ENCODE measurements at regions not wholly inside any gene's neighbourhood (a gene's known extent, or its start where the extent isn't known, plus 50 kb on each side); places are given as distances from the start of the nearest gene placed in this dataset.

DNA sequence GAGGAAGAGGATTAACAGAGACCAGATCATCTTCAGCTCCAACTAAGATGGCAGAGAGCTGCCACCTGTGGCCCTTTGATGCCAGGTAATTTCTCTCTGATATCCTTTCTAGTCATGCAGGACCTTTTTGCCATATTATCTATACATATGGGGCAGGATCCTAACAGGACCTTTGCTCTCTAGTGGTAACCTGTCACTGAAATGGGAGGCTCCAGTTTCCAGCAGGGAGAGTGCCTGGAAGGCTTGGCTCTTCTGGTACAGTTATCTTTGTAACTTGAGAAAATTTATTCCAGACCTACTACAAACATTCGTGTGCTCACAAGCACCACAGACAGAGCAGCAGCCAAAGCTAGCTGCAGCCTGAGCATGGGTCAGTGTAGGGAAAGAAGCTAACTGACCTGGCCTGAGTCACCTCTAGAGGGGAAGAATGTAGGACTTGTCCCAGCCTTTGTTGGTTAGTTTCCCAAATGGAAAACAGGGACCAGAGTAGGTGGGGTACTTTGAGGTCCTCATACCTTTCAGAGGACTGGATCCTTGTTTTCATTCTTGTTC is 86.5 kb upstream of the MACF1 start:
- TF ChIP-seq, protein P1, sequence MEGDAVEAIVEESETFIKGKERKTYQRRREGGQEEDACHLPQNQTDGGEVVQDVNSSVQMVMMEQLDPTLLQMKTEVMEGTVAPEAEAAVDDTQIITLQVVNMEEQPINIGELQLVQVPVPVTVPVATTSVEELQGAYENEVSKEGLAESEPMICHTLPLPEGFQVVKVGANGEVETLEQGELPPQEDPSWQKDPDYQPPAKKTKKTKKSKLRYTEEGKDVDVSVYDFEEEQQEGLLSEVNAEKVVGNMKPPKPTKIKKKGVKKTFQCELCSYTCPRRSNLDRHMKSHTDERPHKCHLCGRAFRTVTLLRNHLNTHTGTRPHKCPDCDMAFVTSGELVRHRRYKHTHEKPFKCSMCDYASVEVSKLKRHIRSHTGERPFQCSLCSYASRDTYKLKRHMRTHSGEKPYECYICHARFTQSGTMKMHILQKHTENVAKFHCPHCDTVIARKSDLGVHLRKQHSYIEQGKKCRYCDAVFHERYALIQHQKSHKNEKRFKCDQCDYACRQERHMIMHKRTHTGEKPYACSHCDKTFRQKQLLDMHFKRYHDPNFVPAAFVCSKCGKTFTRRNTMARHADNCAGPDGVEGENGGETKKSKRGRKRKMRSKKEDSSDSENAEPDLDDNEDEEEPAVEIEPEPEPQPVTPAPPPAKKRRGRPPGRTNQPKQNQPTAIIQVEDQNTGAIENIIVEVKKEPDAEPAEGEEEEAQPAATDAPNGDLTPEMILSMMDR (conservative IDR thresholded peaks at IDR 0.05) = no peak
- H3K27ac Mint-ChIP-seq (ENCODE audit: unreplicated experiment) = no peak overlapping the region
- H3K4me1 Mint-ChIP-seq = peaks cover 10% of the 10 kb centered on the region
- H3K36me3 Mint-ChIP-seq (ENCODE audit: low read depth) = peaks cover 7% of the 10 kb centered on the region
- no peak overlapping the region for H3K4me3 Mint-ChIP-seq
- no peaks in the 10 kb centered on the region for H3K27me3 Mint-ChIP-seq (ENCODE audit: low read depth)
- no peaks in the 10 kb centered on the region for H3K9me3 Mint-ChIP-seq
- DNase-seq (ENCODE audit: low read depth, low spot score) = no peak

DNA sequence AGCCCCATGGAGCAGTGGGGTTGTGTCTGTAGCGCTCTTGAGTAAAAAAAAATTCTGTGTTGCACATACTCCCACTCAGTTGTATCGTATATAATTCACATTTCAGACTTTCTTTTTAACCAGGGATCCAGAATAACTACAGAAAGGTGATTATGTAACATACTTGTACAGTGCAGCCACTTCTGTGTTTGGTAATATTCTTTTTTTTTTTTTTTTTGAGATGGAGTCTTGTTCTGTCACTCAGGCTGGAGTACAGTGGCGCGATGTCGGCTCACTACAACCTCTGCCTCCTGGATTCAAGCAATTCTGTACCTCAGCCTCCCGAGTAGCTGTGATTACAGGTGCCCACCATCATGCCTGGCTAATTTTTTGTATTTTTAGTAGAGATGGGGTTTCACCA is 82.4 kb upstream of the MACF1 start:
- TF ChIP-seq, protein P1 (conservative IDR thresholded peaks at IDR 0.05) = no peak
- DNase-seq (ENCODE audit: low read depth, low spot score) = no peak
- no peak overlapping the region for H3K27ac Mint-ChIP-seq (ENCODE audit: unreplicated experiment)
- H3K9me3 Mint-ChIP-seq = no peaks in the 10 kb centered on the region
- no peaks in the 10 kb centered on the region for H3K27me3 Mint-ChIP-seq (ENCODE audit: low read depth)
- H3K4me3 Mint-ChIP-seq = no peak overlapping the region
- peaks cover 3% of the 10 kb centered on the region for H3K36me3 Mint-ChIP-seq (ENCODE audit: low read depth)
- peaks cover 9% of the 10 kb centered on the region for H3K4me1 Mint-ChIP-seq

DNA sequence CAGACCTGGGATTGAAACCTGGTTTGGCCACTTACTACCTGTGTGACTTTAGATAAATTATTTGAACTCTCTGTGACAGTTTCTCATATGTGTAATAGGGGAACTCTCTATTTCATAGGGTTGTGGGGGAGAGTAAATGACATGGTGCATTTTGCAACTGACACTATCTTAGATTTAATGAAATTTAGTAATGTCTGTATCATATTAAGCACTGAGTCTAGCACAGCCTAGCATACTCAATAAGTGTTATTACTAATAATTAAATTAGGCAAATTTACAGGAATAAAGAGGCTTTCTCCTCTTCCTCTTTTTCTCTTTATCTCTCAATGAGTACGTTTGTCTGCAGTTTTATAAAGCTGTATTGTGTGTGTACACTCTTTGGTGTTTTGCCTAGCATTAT is 80.2 kb upstream of the MACF1 start:
- H3K9me3 Mint-ChIP-seq = no peaks in the 10 kb centered on the region
- no peak for DNase-seq (ENCODE audit: low read depth, low spot score)
- peaks cover 18% of the 10 kb centered on the region for H3K4me1 Mint-ChIP-seq
- H3K4me3 Mint-ChIP-seq = no peak overlapping the region
- H3K36me3 Mint-ChIP-seq (ENCODE audit: low read depth) = peaks cover 3% of the 10 kb centered on the region
- no peaks in the 10 kb centered on the region for H3K27me3 Mint-ChIP-seq (ENCODE audit: low read depth)
- H3K27ac Mint-ChIP-seq (ENCODE audit: unreplicated experiment) = no peak overlapping the region
- TF ChIP-seq, protein P1 (conservative IDR thresholded peaks at IDR 0.05) = no peak

DNA sequence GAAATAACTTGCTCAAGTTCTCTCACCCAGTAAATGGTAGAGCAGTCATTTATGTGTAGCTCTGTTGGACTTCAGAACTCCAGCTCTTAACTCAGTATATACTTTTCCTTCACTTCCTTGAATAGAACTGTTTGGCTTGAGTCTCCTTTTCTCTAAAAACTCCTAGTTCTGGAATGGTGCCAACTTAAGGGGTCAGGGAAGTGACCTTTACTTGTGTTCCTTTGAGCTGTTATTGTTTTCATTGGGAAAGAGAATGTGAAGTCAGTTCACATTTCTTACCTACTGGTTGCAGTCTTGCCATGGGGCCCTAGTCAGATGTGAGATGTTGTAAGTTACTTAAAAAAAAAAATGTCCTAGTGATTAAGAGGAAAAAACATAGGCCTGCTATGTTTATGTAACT is 77.0 kb upstream of the MACF1 start:
- H3K27ac Mint-ChIP-seq (ENCODE audit: unreplicated experiment) = no peak overlapping the region
- no peaks in the 10 kb centered on the region for H3K27me3 Mint-ChIP-seq (ENCODE audit: low read depth)
- TF ChIP-seq, protein P1 (conservative IDR thresholded peaks at IDR 0.05) = no peak
- H3K36me3 Mint-ChIP-seq (ENCODE audit: low read depth) = peaks cover under 1% of the 10 kb centered on the region
- no peak for DNase-seq (ENCODE audit: low read depth, low spot score)
- H3K4me3 Mint-ChIP-seq = no peak overlapping the region
- H3K4me1 Mint-ChIP-seq = peaks cover 41% of the 10 kb centered on the region
- no peaks in the 10 kb centered on the region for H3K9me3 Mint-ChIP-seq

DNA sequence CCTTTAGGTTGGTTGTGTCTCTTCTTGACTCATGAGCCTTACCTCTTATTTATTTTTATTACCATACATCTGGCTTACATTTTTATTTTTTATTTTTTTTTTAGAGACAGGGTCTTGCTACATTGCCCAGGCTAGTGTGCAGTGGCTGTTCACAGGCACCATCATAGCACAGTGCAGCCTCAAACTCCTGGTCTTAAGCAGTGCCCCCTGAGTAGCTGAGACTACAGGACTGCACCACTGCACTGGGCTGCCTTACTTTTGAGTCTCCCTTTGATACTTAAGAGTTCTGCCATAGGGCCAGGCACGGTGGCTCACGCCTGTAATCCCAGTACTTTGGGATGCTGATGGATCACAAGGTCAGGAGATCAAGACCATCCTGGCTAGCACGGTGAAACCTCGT is 76.4 kb upstream of the MACF1 start:
- Mint-ChIP-seq H3K4me3 (no peak overlapping the region), H3K9me3 (no peaks in the 10 kb centered on the region), H3K4me1 (peaks cover 47% of the 10 kb centered on the region), H3K27ac (ENCODE audit: unreplicated experiment) (no peak overlapping the region), H3K36me3 (ENCODE audit: low read depth) (no peaks in the 10 kb centered on the region), H3K27me3 (ENCODE audit: low read depth) (no peaks in the 10 kb centered on the region)
- TF ChIP-seq, protein P1 (conservative IDR thresholded peaks at IDR 0.05) = no peak
- no peak for DNase-seq (ENCODE audit: low read depth, low spot score)

DNA sequence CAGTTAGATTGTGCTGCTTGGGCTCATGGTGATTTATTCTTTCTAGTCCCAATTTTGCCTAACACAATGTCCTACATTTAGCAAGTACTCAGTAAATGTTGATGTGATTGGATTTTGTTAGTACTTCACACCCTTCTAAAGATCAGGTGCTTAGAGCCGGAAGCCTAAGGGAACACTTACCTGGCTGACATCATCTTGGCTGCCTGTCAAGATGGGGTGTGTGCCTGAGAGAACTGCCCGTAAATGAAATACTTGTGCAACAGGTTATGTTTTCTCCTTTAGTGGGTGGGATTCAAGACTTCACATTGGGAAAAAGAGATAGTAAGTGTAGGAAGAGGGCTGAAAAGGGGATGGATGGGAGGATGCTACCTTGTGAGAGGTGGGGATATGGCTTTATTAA is 75.5 kb upstream of the MACF1 start:
- no peak overlapping the region for H3K4me3 Mint-ChIP-seq
- peaks cover 54% of the 10 kb centered on the region for H3K4me1 Mint-ChIP-seq
- H3K27me3 Mint-ChIP-seq (ENCODE audit: low read depth) = no peaks in the 10 kb centered on the region
- no peaks in the 10 kb centered on the region for H3K9me3 Mint-ChIP-seq
- TF ChIP-seq, protein P1 (conservative IDR thresholded peaks at IDR 0.05) = no peak
- no peak overlapping the region for H3K27ac Mint-ChIP-seq (ENCODE audit: unreplicated experiment)
- H3K36me3 Mint-ChIP-seq (ENCODE audit: low read depth) = no peaks in the 10 kb centered on the region
- DNase-seq (ENCODE audit: low read depth, low spot score) = no peak
